Type B pancreatic cell (in vitro differentiated cells): ENCODE measurements at regions not wholly inside any gene's neighbourhood (a gene's known extent, or its start where the extent isn't known, plus 50 kb on each side); places are given as distances from the start of the nearest gene placed in this dataset.

ENCODE experiments used
- DNase-seq: peaks from one replicate; pipeline ENCODE4 v3.0.0; 2021; ENCODE audit warnings: mixed read lengths; ENCODE audit not compliant: unreplicated experiment; ENCODE audit errors: extremely low spot score
- H3K27ac Mint-ChIP-seq: 2 replicates; pipeline ENCODE4 v1.8.0; 2021; ENCODE audit warnings: mild to moderate bottlenecking, mixed read lengths
- H3K27me3 Mint-ChIP-seq: 2 replicates; pipeline ENCODE4 v1.8.0; 2021; ENCODE audit warnings: mixed read lengths
- H3K36me3 Mint-ChIP-seq: 2 replicates; pipeline ENCODE4 v1.8.0; 2021; ENCODE audit warnings: mixed read lengths
- H3K4me1 Mint-ChIP-seq: one replicate; pipeline ENCODE4 v1.8.0; 2021; ENCODE audit warnings: mixed read lengths; ENCODE audit not compliant: unreplicated experiment
- H3K4me3 Mint-ChIP-seq: 2 replicates; pipeline ENCODE4 v1.8.0; 2021; ENCODE audit warnings: mild to moderate bottlenecking, mixed read lengths
- H3K9me3 Mint-ChIP-seq: 2 replicates; pipeline ENCODE4 v1.8.0; 2021; ENCODE audit warnings: mixed read lengths
- TF ChIP-seq, protein P1 (sequence below): fragments of 200-600 bp; sonication (generic); conservative IDR thresholded peaks from 2 replicates; pipeline ENCODE4 v1.5.0; 2021; ENCODE audit warnings: antibody characterized with exemption, mild to moderate bottlenecking

DNA sequence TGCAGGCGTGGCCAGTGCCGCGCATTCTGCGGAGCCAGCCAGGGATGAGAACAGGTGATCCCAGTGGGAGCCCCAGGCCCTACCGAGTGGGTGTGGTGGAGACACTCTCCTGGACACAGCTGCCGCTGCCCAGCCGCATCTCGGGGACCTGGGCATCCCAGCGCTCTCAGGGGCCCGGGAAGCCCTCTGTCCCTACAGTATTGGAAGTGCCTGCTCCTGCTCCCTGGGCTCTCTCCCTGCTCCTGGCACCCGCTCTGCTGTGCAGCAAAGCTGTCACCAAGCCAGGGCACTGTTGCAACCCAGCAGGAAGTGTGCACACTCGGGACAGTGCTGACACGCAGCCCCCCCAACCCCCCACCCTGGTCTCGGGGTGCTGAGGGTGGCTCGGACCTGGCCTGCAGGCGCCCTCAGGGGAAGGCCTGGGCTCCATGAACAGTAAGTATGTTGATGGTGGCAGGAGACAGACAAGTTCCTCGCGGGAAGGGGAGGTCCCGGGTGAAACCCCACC, 1177.4 kb upstream of the GBE1 start:
- Mint-ChIP-seq H3K4me1 (no peaks in the 10 kb centered on the region), H3K27me3 (no peaks in the 10 kb centered on the region), H3K27ac (no peak overlapping the region), H3K9me3 (peaks cover under 1% of the 10 kb centered on the region), H3K4me3 (no peak overlapping the region), H3K36me3 (no peaks in the 10 kb centered on the region)
- no peak for DNase-seq
- TF ChIP-seq, protein P1, sequence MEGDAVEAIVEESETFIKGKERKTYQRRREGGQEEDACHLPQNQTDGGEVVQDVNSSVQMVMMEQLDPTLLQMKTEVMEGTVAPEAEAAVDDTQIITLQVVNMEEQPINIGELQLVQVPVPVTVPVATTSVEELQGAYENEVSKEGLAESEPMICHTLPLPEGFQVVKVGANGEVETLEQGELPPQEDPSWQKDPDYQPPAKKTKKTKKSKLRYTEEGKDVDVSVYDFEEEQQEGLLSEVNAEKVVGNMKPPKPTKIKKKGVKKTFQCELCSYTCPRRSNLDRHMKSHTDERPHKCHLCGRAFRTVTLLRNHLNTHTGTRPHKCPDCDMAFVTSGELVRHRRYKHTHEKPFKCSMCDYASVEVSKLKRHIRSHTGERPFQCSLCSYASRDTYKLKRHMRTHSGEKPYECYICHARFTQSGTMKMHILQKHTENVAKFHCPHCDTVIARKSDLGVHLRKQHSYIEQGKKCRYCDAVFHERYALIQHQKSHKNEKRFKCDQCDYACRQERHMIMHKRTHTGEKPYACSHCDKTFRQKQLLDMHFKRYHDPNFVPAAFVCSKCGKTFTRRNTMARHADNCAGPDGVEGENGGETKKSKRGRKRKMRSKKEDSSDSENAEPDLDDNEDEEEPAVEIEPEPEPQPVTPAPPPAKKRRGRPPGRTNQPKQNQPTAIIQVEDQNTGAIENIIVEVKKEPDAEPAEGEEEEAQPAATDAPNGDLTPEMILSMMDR, result no peak

DNA sequence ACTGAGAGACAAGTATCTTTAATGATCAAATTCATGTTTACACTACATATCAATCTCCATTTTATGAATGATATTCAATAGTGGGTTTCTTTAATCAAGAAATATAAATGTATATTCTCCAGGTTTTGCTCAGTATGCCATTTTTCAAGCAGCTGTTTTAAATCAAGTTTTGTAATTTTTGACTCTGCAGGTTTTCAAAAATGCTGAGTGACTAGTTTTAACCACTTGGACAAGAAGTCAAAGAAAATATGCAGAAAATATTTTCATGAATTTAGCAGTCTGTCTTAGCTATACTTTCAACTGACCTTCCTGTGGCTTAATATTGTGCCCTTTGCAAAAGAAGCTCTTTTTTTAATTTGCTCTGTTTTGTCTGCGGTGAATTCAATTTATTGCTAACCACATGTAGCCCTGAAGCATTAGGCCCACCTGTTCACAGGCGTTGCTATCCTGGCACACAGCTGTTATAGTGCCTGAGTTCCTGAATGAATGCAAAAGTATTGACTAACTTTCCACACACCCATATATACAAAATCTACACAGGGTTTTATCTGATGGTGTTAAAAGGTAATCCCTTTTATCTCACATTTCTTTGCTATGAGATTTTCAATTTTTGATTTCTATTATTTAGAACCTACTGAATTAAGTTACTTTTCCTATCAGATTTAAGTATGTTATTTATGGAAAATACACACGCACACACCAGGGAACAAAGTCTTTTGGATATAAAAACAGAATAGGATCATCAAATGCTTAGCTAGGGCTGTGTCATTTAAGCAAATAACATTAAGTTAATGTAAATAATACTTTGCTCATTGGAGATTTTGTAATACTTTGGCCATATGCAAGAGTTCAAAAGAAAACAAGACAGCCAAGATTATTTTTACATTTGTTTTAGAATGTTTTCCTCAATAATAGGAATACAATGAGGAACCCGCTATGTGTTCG, 1166.1 kb upstream of the GBE1 start:
- H3K4me1 Mint-ChIP-seq, result peaks cover 5% of the 10 kb centered on the region
- H3K36me3 Mint-ChIP-seq, result no peaks in the 10 kb centered on the region
- TF ChIP-seq, protein P1, result no peak
- DNase-seq, result no peak
- no peaks in the 10 kb centered on the region for H3K27me3 Mint-ChIP-seq
- H3K9me3 Mint-ChIP-seq, result no peaks in the 10 kb centered on the region
- H3K27ac Mint-ChIP-seq, result peak overlapping the region; percentile 50
- no peak overlapping the region for H3K4me3 Mint-ChIP-seq

DNA sequence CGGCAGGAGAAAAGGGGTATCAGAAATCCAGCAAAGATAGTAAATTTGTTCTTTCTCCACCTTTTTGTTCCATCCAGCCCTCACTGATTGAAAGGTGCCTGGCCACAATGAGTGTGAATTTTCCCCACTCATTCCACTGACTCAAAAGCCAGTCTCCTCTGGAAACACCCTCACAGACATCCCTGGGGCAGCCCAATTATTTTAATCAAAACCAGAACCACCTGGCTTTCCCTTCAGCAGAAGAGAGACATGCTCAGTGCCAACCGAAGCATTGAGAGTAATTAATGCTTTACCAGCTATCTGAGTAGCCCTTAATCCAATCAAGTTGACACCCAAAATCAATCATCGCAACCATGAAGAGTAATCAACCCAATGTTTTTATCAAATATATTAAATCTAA, 1129.6 kb upstream of the GBE1 start:
- H3K27ac Mint-ChIP-seq, result no peak overlapping the region
- no peaks in the 10 kb centered on the region for H3K9me3 Mint-ChIP-seq
- H3K36me3 Mint-ChIP-seq, result no peaks in the 10 kb centered on the region
- H3K4me1 Mint-ChIP-seq, result no peaks in the 10 kb centered on the region
- no peak for DNase-seq
- TF ChIP-seq, protein P1, result no peak
- H3K4me3 Mint-ChIP-seq, result no peak overlapping the region
- H3K27me3 Mint-ChIP-seq, result no peaks in the 10 kb centered on the region

DNA sequence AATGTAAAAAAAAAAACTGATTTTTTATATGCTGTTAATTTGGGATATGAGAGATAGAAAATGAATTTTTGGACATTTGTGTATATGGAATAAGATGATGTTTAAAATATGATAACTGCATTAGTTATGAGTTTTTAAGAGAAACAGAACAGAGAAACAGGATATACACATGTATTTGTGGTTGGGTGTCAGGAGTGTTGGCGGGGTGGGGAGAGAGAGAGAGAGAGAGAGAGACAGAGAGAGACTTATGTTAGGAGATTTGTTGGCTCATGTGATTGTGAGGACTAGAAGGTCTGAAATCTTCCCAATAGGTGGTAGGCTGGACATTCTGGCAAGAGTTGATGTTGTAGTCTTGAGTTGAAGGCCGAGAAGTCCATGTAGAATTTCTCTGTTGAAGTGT, 1121.6 kb upstream of the GBE1 start:
- H3K27me3 Mint-ChIP-seq, result no peaks in the 10 kb centered on the region
- TF ChIP-seq, protein P1, result no peak
- no peaks in the 10 kb centered on the region for H3K36me3 Mint-ChIP-seq
- H3K9me3 Mint-ChIP-seq, result no peaks in the 10 kb centered on the region
- H3K27ac Mint-ChIP-seq, result no peak overlapping the region
- no peaks in the 10 kb centered on the region for H3K4me1 Mint-ChIP-seq
- H3K4me3 Mint-ChIP-seq, result no peak overlapping the region
- no peak for DNase-seq

DNA sequence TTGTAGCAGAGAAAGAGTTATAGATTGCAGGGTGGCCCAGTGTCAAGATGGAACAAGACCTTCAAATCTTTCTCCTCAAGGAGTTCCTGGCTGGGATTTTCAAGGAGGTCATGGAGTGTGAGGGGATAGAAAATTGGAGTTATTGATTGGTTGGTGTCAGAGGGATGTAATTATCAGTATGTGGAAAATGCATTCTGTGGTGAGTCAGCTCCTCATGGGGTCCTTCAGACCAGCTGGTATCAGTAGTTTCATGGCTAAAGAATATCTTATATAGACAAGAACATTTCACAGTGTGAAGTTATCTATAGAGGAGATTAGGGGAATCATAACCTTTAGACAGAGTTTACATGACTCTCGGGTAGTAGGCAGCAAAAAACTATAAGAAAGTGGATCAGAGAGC, 1114.0 kb upstream of the GBE1 start:
- DNase-seq, result no peak
- no peaks in the 10 kb centered on the region for H3K4me1 Mint-ChIP-seq
- H3K4me3 Mint-ChIP-seq, result no peak overlapping the region
- H3K27ac Mint-ChIP-seq, result no peak overlapping the region
- TF ChIP-seq, protein P1, result no peak
- H3K9me3 Mint-ChIP-seq, result no peaks in the 10 kb centered on the region
- H3K27me3 Mint-ChIP-seq, result no peaks in the 10 kb centered on the region
- no peaks in the 10 kb centered on the region for H3K36me3 Mint-ChIP-seq
